UCSD-AML1 (cell line): ENCODE measurements at regions not wholly inside any gene's neighbourhood (a gene's known extent, or its start where the extent isn't known, plus 50 kb on each side); places are given as distances from the start of the nearest gene placed in this dataset.
"Not testable (repeated sequence)": the region's sequence is repeated elsewhere in the genome, so short reads cannot be mapped to it uniquely, and the experiment has no call there.

ENCODE experiments used
- DNase-seq: peaks from one replicate; lab custom pipeline; 2025; ENCODE audit not compliant: unreplicated experiment; lab: John Stamatoyannopoulos, UW

GRCh38 chr1:73100216-73100615, 817.9 kb upstream of the NEGR1 start:
- no peak for DNase-seq

- no peak for DNase-seq
Observed at GRCh38 chr1:73097917-73098316, 815.6 kb upstream of the NEGR1 start.

DNA sequence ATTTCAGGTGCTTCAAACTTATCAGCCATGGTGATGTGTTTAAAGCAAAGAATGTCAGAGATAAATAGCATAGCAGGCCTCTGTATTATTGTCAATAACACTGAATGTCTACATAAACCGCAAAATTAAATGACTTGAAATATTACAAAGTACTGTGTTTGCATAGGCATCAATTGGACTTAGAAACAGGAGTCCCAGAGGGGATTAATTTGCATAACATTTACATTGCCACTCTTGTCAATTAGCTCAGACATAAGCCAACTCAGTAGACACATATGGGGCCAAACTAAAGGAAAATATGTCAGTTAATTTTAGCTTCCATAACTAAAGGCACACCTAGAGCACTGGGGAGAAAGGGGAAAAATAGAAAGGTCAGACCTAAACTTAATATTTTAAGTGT, 814.5 kb upstream of the NEGR1 start:
- no peak for DNase-seq

DNA sequence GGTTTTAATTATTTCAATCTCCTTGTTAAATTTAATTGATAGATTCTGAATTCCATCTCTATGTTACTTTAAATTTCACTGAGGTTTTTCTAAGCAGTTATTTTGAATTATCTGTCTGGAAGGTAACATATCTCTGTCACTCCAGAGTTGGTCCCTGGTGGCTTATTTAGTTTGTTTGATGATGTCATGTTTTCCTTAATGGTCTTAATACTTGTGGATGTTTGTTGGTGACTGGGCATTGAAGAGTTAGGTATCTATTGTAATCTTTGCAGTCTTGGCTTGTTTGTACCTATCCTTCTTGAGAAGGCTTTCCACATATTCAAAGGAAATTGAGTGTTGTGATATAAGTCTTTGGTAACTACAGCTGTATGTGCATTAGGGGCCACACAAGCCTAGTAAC, 810.0 kb upstream of the NEGR1 start:
- DNase-seq = no peak

DNA sequence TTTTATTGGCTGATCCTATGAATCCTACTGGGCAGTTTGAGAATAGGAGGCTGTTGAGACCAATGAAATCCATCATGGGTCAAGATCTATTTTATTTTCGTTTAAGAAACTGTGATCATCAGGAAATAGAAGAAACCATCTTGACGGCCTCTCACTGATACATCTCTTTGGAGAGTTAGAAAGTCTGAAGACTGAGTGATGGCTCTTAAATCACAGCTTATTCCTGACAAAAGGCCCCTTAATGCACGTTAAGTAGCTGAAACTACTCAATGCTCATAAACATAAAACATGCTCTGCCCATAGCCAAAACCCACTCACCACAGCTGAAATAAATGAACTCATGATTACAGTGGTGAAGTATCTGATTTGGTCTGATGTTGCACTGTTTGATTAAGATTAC, 784.5 kb upstream of the NEGR1 start:
- no peak for DNase-seq

DNA sequence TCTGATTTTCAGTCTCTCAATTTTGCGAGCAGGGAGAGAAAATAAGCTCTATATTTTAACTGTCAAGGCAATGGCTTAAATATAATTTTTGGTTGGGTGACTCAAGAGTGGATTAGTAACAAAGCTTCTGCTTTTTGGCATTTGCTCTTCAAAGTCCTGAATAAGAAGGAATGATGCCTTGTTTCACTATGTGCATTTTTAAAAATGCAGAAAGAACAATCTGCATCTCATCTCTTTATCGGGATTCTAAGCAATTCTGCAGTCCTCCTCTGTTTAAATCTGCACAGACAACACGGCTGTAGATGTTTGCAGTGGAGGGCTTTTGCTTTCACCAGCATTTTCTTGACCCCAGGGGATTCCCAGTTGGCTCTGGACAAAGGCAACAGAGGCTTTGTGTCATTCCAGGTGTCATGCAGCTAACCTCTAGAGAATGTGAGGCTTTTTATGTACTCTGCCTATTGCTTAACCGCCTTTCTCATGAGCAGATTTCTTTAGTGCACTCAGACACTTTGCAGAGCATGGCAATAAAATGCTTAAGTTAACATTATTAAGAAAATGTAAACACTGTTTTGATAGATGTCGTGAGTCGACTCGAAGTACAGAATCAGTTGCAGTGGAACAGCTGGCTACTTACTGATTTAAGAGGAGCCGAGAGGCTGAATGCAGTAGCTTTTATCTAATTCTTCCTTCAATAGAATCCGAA, 783.2 kb upstream of the NEGR1 start:
- DNase-seq = no peak

GRCh38 chr1:73056826-73057225, 774.5 kb upstream of the NEGR1 start:
- no peak for DNase-seq

DNA sequence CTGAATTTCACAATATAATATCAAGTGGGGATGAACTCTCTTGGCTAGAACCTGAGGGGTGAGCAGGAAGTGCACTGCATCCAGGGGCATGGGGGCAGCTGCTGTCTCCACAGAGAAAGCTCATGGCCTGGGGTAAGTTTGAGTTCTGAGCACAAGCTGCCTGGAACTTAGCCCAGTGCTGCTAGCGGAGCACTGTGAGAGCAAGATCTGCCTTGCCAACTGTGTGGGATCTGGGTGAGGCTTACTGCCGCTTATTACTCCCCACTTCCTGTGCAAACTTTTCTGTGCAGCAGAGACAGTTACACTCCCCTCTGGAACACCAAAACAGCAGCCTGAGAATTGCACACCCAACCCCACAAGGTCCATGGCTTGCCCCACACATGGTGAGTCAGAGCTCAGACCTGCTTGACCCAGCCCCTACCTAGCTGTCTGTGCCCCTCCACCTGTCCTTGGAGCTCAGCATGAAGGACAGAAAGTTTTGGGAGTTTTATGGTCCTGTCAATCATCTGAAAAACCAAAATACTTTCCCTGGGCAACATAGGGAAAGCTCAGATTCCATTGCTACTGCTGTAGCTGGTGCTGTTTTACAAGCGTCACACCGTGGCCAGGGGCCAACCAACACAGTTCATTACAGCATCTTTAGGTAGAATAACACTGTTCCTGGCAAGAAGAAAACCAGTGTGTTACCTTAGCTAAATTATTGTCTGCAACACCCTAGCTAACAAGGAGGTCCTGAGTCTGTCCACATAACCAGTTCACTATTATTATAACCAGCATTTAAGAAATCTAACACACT, 762.1 kb upstream of the NEGR1 start:
- no peak for DNase-seq

DNA sequence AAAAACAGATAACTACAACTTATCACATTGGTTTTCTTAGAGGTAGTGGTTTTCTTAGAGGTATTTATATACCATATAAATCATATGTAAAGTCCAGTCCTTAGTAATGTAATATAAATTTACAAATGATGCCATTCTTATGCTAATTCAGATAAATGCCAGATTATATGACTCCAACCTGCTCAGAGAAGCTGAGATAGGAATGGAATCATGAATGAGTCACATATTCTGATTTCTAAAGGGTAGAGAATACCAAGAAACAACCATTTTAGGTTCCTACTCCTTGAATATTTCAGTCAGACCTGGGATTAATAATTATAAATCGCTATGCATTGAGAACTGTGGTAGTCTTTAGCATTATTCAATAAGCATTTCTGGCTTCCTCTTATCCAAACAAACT, 760.1 kb upstream of the NEGR1 start:
- DNase-seq = no peak

- no peak for DNase-seq
Observed at GRCh38 chr1:73040811-73041210, 758.5 kb upstream of the NEGR1 start.

DNA sequence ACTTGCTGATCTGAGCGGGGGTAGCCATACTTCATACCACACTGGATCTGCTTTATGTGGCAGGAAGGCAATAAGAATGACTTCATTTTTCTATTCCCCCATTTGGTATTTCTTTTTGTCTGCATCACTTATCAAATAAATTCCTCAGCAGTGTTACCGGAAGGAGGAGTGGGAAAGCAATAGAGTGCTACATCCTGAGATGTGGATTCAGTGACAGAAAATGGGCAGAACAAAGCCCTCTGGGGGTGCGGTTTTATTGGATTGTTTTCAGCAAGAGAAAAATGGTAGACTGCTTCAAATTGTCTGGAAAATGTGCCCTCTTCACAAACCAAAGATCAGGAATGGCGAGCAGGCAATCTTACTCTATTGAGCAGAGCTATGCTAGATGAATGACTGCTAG, 751.9 kb upstream of the NEGR1 start:
- no peak for DNase-seq

DNA sequence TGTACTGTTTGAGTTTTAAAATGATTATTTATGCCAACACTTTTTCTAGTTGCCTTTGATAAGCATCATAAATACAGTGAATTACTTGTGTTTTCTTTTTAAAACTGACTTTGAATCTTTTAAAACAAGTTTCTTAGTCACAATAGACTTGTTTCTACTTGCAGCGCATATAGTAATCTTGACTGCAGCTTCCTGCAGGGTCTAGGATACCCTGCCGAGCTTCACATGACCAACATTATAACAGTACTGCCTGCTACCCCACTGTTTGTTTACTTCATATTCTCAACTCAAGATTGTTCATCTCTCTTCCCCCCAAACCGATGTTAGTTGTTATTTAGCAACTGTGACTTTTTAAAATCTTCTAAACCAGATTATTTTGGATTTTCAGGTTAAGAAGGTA, 751.3 kb upstream of the NEGR1 start:
- DNase-seq = no peak

DNA sequence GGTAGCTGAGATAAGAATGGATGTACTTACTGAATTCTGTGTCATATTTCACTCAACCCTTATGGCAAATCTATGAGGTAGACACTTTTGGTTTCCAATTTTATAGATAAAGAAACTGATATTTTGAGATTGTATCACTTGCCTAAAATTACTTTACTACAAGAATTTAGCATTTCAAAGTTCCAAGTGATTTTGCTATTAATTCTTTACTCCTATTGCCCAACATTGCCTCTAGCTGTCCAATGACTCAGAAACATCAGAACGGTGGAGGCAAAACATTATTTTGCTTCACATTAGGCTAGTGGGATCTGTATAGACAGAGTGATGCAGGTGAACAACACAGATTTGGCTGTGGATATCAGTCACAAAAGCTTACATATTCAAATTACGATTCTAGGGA, 747.2 kb upstream of the NEGR1 start:
- DNase-seq = no peak

DNA sequence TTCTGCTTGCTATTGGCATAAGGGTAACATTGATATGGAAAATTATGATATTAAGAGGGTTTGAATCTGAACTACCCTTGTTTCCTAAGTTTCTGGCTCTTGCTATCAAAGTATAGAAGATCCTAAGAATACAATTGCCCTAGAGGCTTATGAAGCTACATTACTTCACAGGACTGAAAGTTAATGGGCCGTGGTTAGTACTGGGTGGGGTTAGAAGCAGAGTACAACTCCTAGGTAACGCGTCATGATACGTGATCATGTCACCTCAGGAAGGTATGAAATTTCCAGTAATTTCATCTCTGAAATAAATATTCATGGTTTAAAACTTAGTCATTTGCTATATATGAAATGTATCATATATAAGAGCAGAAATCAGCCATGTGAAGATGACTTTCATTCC, 743.8 kb upstream of the NEGR1 start:
- DNase-seq = no peak

DNA sequence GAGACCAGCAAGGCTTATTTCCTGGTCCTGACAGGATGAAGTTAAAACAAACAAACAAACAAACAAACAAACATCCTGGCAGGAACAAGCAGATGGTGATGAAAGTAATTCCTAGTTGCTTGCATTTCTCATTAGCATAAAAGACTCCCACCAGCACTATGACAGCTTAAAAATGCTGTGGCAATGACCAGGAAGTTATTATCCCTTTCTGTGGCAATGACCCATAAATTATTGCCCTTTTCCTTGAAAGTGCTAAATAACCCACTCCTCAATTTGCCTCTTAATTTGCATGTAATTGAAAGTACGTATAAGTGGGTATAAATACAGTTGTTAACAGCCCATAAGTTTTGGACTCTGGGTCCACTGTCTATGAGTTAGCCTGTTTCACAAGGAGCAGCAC, 727.6 kb upstream of the NEGR1 start:
- no peak for DNase-seq

DNA sequence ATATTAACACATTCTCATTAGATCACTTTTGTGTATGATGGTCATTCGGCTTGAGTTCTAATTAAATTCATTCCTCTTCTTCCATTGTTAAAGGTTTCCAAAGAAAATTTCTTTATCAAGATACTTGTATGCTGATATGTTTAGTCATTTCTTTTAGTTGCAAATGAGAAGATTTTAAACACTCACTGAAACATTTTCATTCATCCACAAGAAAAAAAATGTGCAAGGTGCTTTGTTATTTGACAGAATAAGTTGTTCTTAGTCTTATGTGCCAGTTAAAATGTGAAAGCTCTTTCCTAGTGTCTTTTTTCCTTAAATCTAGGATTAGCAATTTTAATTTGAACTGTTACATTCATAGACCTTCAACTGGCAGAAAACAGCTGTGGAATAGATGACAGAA, 727.0 kb upstream of the NEGR1 start:
- DNase-seq = no peak

DNA sequence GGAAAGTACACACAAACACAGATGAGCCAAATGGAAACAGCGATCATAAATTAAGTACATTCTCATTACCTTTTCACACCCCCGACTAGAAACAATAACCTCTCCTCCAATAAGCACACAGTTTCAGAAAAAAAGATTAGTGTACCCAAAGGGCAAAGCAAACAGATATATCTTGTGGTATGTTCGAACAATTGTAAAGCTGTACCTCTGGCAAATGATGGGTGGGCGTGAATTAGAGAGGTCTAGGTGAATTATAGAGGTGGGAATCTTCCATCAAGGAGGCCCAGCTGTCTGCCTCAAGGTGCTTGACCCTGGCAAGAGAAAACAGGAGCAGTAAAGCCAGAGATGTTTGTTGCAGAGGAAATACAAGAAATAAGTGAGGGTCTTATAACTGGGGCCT, 715.3 kb upstream of the NEGR1 start:
- DNase-seq = no peak

GRCh38 chr1:72997041-72997440, 714.7 kb upstream of the NEGR1 start:
- no peak for DNase-seq

GRCh38 chr1:72987871-72988270, 705.5 kb upstream of the NEGR1 start:
- not testable (repeated sequence) for DNase-seq

DNA sequence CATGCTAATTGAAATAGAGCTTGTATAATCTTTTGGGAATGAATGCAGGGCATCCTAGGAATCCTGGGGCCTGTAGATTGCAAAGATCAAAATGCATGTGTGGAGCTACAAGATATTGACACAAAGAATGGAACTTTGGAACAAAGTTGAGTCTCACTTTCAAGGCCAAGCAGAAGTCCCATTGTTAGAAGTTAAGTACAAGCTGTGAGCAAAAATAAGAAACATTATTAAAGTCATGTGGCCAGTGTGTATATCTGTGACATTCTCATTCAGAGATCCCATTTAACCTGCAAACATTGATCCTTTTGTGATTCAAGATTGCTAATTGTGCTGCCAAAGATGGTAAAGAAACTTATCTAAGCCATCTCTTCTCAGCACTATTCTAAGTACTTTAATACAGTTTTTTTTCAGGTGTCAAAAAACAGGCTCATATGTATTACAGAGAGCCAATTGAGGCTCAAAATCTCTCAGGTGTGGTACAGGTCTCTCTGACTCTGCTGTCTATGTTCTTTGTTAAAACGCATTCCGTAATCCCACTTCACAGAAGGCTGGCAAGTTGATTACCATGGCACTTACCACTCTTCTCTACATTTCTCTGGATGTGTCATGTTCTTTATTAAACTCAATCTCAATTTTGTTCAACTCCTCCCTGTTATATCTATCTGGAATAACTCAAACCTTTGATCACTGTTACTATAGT, 704.4 kb upstream of the NEGR1 start:
- no peak for DNase-seq

- not testable (repeated sequence) for DNase-seq
Observed at GRCh38 chr1:72985024-72985423, 702.7 kb upstream of the NEGR1 start.

DNA sequence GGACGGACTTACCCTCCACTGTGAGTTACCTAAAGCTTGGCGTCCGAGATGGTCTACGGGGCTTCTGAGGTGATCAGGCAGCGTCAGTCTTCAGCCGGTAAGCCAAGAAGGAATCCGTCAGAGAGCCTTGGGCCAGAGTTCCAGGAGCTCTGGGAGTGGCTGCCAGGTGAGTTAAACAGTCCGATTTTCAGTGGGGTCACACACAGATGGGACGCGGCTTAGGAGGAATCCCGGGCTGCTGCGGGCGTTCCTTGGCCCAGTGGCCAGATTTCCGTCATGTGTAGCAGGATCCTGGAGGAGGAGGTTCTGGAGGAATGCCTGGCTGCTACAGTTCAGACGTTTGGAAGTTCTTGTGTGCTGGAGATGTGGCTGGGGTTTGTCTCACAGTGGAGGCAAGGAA, 700.7 kb upstream of the NEGR1 start:
- DNase-seq = not testable (repeated sequence)
